Esophagus squamous epithelium (tissue), 5 donors: ENCODE measurements at regions not wholly inside any gene's neighbourhood (a gene's known extent, or its start where the extent isn't known, plus 50 kb on each side); places are given as distances from the start of the nearest gene placed in this dataset.

Source experiments
- DNase-seq: peaks from one replicate; lab custom pipeline; 2025; lab: John Stamatoyannopoulos, UW
- H3K27ac ChIP-seq, 4 donors: fragments of 200-600 bp; sonication (generic); one replicate each; pipeline ENCODE4 v1.5.1; 2016 to 2019; ENCODE audit warnings: mild to moderate bottlenecking in 1 of 4
- H3K27me3 ChIP-seq, 4 donors: fragments of 200-600 bp; sonication (generic); 1 replicate in 3 of 4; 2 replicates in 1 of 4; pipeline versions ENCODE4 v1.5.1 to v1.6.0; 2017 to 2021; ENCODE audit warnings: antibody characterized with exemption in 1 of 4
- H3K36me3 ChIP-seq, 3 donors: fragments of 200-600 bp; sonication (generic); one replicate each; pipeline ENCODE4 v1.5.1; 2016 to 2019
- H3K4me1 ChIP-seq, 3 donors: fragments of 200-600 bp; sonication (generic); one replicate each; pipeline ENCODE4 v1.5.1; 2017 to 2019
- H3K4me3 ChIP-seq, 4 donors: fragments of 200-600 bp; sonication (generic); 1 replicate in 3 of 4; 2 replicates in 1 of 4; pipeline ENCODE4 v1.5.1; 2016 to 2019; ENCODE audit warnings: mild to moderate bottlenecking in 2 of 4, moderate library complexity in 1 of 4
- H3K9me3 ChIP-seq, 3 donors: fragments of 200-600 bp; sonication (generic); one replicate each; pipeline ENCODE4 v1.5.1; 2016 to 2019
- CTCF ChIP-seq, 6 experiments: fragments of 450-650 bp in 4 of 6; fragments of 200-600 bp in 2 of 6; sonication (generic) in 2 of 6; IDR thresholded peaks; one replicate each; pipeline ENCODE4 v1.5.1; 2016 to 2019; ENCODE audit warnings: antibody characterized with exemption in 6 of 6, mild to moderate bottlenecking in 4 of 6, moderate library complexity in 4 of 6
- POLR2A ChIP-seq, 4 donors: fragments of 450-650 bp; IDR thresholded peaks; one replicate each; pipeline ENCODE4 v1.6.1; 2017; ENCODE audit warnings: antibody characterized with exemption in 4 of 4, mild to moderate bottlenecking in 4 of 4, moderate library complexity in 3 of 4
- WGBS, 2 donors: methylation state at CpG; one replicate each; pipeline ENCODE4 v1.1.5; 2018; 5-methylcytosine and 5-hydroxymethylcytosine counted together
- intact Hi-C: fragments of 100-400 bp; cut with DNase I; formaldehyde crosslinking; loops from one replicate; pipeline ENCODE4 v1.15.0; 2022
- donor health status: DM: yes; HTN: yes; CAD: no.

- H3K27ac ChIP-seq, result no peak overlapping the region
- peaks cover 0 to 16% (median 11%) of the 10 kb centered on the region in 3 donors for H3K4me1 ChIP-seq
- intact Hi-C loops, result no loop called here
- H3K27me3 ChIP-seq, result no peaks in the 10 kb centered on the region
- no peak overlapping the region for H3K4me3 ChIP-seq
- no peaks in the 10 kb centered on the region for H3K36me3 ChIP-seq
- no peaks in the 10 kb centered on the region for H3K9me3 ChIP-seq
- TF ChIP-seq POLR2A (IDR thresholded peaks at IDR 0.05) (no peak), CTCF (IDR thresholded peaks at IDR 0.05) (no peak)
- 86 to 88% methylated on average over 3 of the region's 3 CpGs for WGBS, 2 donors
- no peak for DNase-seq
Observed at GRCh38 chr6:119447921-119448320, 98.4 kb upstream of the MAN1A1 start.

- TF ChIP-seq POLR2A (IDR thresholded peaks at IDR 0.05) (no peak), CTCF (IDR thresholded peaks at IDR 0.05) (no peak)
- no peaks in the 10 kb centered on the region for H3K9me3 ChIP-seq
- no peaks in the 10 kb centered on the region for H3K36me3 ChIP-seq
- WGBS, 2 donors, result 58 to 59% methylated on average over 2 of the region's 2 CpGs
- intact Hi-C loops, result no loop called here
- peak overlapping the region in 2 of 4 donors; percentile 43 to 77 for H3K27ac ChIP-seq
- DNase-seq, result no peak
- no peaks in the 10 kb centered on the region for H3K27me3 ChIP-seq
- peaks cover 0 to 16% (median 11%) of the 10 kb centered on the region in 3 donors for H3K4me1 ChIP-seq
- no peak overlapping the region for H3K4me3 ChIP-seq
Observed at GRCh38 chr6:119446609-119447008, 97.0 kb upstream of the MAN1A1 start.

- no peak overlapping the region for H3K4me3 ChIP-seq
- H3K27me3 ChIP-seq, result no peaks in the 10 kb centered on the region
- H3K9me3 ChIP-seq, result no peaks in the 10 kb centered on the region
- peaks cover 0 to 16% (median 11%) of the 10 kb centered on the region in 3 donors for H3K4me1 ChIP-seq
- no peak for TF ChIP-seq POLR2A (IDR thresholded peaks at IDR 0.05)
- TF ChIP-seq CTCF (IDR thresholded peaks at IDR 0.05), result no peak
- H3K36me3 ChIP-seq, result no peaks in the 10 kb centered on the region
- peak overlapping the region in 2 of 4 donors; percentile 43 to 77 for H3K27ac ChIP-seq
- no peak for DNase-seq
- 82 to 100% methylated on average over 1 of the region's 1 CpG for WGBS, 2 donors
- intact Hi-C loops, result no loop called here
Observed at GRCh38 chr6:119446115-119446554, 96.6 kb upstream of the MAN1A1 start.

GRCh38 chr6:119445666-119446065, 96.1 kb upstream of the MAN1A1 start:
- no peak for TF ChIP-seq CTCF (IDR thresholded peaks at IDR 0.05)
- no peak for TF ChIP-seq POLR2A (IDR thresholded peaks at IDR 0.05)
- Histone ChIP-seq H3K9me3 (no peaks in the 10 kb centered on the region), H3K4me3 (no peak overlapping the region), H3K27ac (peak overlapping the region in 2 of 4 donors; percentile 43 to 77), H3K4me1 (peaks cover 0 to 16% (median 11%) of the 10 kb centered on the region in 3 donors), H3K27me3 (no peaks in the 10 kb centered on the region), H3K36me3 (no peaks in the 10 kb centered on the region)
- intact Hi-C loops, result no loop called here
- 88 to 97% methylated on average over 4 of the region's 4 CpGs for WGBS, 2 donors
- no peak for DNase-seq

- TF ChIP-seq CTCF (IDR thresholded peaks at IDR 0.05) (no peak), POLR2A (IDR thresholded peaks at IDR 0.05) (no peak)
- Histone ChIP-seq H3K36me3 (no peaks in the 10 kb centered on the region), H3K27ac (no peak overlapping the region), H3K27me3 (no peaks in the 10 kb centered on the region), H3K4me1 (peaks cover 0 to 16% (median 11%) of the 10 kb centered on the region in 3 donors), H3K4me3 (no peak overlapping the region), H3K9me3 (no peaks in the 10 kb centered on the region)
- DNase-seq, result no peak
- WGBS, 2 donors, result 77 to 85% methylated on average over 4 of the region's 4 CpGs
- intact Hi-C loops, result no loop called here
Observed at GRCh38 chr6:119444642-119445557, 95.3 kb upstream of the MAN1A1 start.
